ENCODE measurements at regions not wholly inside any gene's neighbourhood (a gene's known extent, or its start where the extent isn't known, plus 50 kb on each side); places are given as distances from the start of the nearest gene placed in this dataset.

DNA sequence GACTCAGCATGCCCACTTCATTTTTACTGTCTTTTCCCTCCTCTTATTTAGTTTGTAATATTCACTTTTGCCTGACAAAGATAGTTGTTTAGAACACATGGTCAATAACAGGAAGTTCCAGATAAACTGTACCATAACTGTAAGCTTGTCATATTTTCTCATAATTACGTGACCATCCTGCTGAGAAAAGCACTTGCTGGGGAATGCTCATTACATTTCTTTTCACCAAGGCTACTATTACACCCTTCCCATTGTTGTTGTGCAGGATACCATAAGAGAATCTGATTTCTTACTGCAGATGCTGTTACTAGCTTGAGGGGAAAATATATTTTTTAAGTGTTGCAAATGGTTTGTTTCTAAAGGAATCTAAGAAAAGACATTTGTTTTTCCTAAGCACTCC lies 111.7 kb upstream of the SLITRK6 start:
- TF ChIP-seq, protein P1, sequence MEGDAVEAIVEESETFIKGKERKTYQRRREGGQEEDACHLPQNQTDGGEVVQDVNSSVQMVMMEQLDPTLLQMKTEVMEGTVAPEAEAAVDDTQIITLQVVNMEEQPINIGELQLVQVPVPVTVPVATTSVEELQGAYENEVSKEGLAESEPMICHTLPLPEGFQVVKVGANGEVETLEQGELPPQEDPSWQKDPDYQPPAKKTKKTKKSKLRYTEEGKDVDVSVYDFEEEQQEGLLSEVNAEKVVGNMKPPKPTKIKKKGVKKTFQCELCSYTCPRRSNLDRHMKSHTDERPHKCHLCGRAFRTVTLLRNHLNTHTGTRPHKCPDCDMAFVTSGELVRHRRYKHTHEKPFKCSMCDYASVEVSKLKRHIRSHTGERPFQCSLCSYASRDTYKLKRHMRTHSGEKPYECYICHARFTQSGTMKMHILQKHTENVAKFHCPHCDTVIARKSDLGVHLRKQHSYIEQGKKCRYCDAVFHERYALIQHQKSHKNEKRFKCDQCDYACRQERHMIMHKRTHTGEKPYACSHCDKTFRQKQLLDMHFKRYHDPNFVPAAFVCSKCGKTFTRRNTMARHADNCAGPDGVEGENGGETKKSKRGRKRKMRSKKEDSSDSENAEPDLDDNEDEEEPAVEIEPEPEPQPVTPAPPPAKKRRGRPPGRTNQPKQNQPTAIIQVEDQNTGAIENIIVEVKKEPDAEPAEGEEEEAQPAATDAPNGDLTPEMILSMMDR (conservative IDR thresholded peaks at IDR 0.05; ENCODE audit: low read length) = no peak
- TF ChIP-seq EZH2phosphoT487 (IDR thresholded peaks at IDR 0.05; ENCODE audit: borderline replicate concordance, low read depth, low read length) = no peak

Measured in OCI-LY7 (cell line).